Stimulated activated CD4-positive, alpha-beta T cell treated with anti-CD3 and anti-CD28 coated beads, Interleukin-15, amount 100 ng/mL, for 24 hours (primary cell): ENCODE measurements at regions not wholly inside any gene's neighbourhood (a gene's known extent, or its start where the extent isn't known, plus 50 kb on each side); places are given as distances from the start of the nearest gene placed in this dataset.

Experiments used
- DNase-seq: peaks from one replicate; pipeline ENCODE4 v3.0.0-alpha.2; 2020

DNA sequence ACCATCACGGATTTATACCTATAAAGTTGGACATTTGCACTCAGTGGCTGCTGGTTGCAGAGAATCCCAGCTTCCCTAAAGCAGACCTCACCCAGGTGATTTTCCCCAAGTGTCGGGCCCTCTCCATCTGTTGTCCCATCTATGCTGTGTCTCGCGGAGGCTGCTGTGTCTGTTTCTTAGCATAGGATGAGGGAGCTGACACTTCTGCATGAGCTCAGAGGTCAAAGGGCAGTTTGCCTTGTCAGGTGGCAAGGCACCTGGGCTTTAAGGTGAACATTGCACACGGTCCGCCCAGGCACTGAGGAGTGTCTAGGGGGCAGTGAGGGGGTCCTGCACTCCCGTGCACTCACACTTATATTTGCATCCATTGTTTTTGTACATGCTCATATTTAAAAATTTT, 151.6 kb downstream of the ZIC5 start:
- no peak for DNase-seq

DNA sequence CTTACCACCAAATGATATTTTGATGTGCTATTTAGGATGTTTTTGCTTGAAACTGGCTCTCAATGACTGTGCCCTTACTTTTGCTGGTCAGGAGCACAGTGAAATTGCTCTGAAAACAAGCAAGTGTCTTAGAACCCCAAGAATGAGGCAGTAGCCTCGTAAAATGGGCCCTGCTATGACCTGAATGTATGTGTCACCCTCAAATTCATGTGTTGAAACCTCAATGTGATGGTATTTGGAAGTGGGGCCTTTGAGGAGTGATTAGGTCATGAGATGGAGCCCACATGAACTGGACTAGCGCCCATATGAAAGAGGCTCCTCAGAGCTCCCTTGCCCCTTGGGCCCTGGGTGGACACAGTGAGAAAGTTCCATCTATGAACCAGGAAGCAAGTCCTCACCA, 155.2 kb downstream of the ZIC5 start:
- DNase-seq = no peak

DNA sequence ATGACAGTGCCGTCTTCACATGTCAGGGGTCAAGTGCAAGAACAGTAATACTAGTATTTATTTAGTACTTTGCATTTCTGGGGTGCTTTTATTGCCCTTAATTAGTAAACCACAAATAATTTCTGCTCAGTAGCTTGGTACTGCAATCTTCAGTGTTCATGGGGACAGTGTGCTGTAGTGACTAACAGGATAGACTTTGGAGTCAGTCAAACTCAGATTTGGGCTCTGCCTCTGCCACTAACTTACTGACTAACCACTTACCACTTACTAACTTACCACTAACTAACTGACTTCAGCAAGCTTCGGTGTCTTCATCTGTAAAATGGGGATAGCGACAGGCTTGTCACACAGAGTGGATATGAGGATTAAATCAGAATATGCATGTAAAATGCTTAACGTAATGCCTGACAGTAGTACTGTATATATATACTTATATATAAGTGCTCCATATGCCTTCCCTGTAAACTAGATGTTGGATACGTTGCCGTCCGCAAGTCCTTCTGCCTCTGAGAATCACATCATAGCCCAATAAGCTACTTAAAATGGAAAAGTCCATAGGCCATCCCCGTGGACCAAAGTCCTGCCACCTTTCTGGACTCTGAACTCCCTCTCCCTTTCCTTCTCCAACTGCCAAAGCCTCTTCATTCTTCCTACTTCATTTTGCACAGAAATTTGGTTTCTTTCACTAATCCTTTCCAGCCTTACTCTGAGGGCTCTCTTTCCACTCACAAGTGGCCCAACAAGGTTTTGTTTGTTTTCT, 158.1 kb downstream of the ZIC5 start:
- no peak for DNase-seq

- DNase-seq = no peak
Measured at GRCh38 chr13:99812625-99813024, 158.9 kb downstream of the ZIC5 start.

DNA sequence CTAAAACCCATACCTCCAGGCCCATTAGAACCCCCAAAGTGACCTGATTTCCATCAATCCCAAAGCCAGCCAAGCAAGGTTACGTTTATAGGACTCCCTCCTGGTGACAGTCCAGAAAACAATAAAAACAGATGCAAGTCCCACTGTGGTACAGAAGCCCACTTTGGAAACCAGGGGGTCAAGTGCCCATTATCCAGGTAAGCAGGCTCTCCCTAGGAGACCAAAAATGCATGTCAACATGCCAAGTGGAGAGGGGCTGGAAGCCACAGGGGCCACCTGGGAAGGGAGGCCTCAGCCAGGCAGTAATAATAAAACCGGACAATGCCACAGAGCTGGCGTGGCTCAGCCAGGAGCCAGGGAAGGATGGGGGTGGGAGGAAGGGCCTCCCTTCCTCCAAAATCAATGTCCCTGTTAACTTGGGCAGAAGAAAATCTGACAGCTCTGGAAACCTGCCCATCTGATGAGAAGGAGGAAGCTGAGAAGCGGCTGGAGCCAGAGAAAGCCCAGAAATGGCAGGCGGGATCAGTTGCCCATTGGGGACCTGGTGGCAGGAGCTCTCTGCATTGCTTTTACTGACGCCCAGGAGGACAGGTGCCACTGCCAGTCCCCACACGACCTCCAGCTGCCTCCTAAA, 160.4 kb downstream of the ZIC5 start:
- no peak for DNase-seq

DNA sequence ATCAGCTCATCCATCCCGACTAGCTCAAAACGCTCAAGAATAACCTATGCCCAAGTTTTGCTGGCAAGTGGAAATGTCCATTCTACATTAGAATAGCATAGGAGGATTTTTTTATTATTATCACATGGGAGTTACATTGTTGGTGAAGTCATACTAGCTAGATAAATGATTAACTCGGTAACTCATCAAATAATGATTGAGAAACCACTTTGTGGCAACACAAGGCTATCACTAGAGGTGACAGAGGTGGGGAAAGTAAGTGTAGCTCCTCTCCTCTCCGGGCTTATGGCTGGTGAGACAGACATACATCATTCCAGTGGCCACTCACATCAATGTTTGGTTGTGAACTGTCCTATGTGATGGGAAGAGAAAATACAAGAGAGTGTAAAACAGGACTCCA, 161.6 kb downstream of the ZIC5 start:
- DNase-seq = no peak

- no peak for DNase-seq
Measured at GRCh38 chr13:99809496-99809895, 162.1 kb downstream of the ZIC5 start.

GRCh38 chr13:99808786-99809185, 162.8 kb downstream of the ZIC5 start:
- no peak for DNase-seq

DNA sequence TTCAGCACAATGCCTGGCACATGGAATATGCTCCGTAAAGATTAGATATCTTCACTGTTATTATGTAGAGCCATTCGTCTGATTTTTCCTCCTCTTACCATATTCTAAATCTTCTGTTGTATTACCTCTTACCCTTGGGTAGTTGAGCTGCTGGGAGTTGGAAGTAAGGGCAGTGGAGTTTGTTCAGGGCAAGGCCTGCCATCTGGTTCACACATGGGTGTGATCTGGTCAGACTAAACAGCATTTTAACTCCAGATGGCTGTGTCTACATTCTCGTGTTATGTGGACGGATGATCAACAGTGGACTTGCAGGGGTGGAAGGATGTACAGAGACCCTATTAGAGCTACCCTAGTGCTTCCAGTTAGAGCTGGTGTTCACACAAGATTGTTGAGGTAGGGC, 164.9 kb downstream of the ZIC5 start:
- DNase-seq = no peak

GRCh38 chr13:99805361-99805760, 166.2 kb downstream of the ZIC5 start:
- DNase-seq = no peak

GRCh38 chr13:99803141-99803540, 168.4 kb downstream of the ZIC5 start:
- DNase-seq = no peak

DNA sequence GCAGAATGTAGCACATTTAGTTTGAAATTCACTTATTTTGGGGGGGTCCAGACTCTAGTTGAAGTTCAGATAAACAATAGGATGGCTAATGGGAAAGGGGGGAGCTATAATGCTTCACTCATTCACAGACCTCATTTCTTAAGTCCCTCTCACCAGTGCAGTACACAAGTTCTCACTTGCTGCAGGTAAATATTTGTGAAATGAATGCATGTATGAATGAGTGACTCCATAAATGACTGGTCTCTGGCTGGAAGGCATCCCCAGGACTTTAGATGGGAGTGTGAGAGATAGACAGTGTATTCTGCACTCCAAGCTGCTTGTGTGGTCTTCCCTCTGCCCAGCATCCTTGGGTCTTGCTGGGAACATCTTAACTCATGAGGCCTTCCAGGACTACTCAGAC, 169.2 kb downstream of the ZIC5 start:
- no peak for DNase-seq

- DNase-seq = no peak
Measured at GRCh38 chr13:99800951-99801350, 170.6 kb downstream of the ZIC5 start.

DNA sequence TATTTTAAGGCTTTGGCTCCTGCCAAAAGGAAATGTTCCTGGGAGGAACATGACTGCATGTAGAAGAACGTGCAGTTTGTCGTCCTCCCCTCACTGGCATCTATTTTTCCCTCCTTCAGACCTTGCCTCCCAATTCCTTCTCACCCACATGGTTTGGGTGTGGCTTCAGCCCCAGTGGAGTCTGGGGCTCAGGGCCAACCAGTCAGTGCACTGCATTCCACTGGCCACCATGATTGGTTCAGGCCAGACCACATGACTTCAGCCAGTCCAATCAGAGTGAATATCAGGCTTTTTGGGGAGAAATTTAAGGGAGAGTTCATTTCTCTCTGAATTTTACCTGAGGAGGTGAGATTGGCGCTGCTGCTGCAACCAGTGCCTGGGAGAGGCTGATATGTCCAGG, 171.6 kb downstream of the ZIC5 start:
- DNase-seq = no peak

- no peak for DNase-seq
Measured at GRCh38 chr13:99798756-99799155, 172.8 kb downstream of the ZIC5 start.

DNA sequence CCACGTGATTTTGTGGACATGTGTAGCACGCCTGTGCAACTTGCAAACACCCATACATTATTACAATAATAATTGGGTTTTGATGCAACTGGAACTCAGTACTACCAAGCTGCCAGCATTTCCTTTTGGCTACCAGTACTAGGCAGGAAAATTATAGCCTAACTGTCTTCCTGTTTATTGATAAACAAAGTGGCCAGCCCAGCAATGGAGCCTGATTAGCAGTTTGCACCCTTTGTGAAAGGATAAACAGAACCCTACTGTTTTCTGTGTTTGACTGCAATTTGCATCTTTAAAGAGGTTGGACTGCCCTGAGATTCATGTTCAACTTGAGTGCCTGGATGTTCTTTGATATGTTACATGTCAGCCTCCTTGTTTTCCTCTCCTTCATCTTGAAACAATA, 173.9 kb downstream of the ZIC5 start:
- DNase-seq = no peak

- peak; percentile 30 for DNase-seq
Measured at GRCh38 chr13:99796175-99796819, 175.3 kb downstream of the ZIC5 start.

DNA sequence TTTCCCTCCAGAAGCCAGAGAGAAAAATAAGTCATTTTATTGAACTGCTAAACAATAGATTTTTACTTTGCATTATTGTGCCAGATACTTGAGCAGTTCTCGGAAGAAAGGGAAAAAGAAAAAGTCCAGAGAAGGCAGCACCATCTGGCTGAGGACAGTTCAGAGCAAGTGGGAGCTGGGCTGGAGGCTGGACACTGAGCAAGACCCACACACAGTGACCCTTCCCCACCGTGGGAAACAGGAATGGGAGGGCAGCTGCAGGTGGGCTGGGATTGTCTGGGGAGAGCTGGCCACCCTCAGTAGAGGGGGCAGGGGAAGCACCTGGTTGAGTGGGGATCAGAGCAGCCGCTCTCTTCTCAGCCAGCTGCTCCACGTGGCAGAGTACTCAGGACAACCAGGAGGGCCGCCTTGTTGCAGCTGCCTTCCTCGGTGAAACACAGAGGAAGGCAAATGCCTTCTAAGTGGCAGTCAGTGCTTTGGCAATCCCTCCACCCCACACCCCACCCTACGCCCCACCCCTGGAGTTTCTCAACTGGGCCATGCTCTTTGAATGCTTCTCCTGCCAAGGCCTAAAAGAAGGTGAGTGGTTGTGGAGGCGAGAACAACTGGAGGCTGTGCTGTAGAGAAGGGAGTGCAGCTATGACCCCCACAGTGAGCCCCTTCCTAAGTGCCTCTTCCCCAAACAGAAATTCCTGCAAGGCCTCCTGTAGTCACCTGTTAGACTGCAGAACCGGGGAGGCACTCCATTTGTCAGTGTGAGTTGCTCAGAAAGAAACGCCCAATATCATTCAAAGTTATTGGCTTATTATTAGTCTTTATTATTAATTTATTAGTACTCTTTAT, 179.3 kb downstream of the ZIC5 start:
- no peak for DNase-seq

DNA sequence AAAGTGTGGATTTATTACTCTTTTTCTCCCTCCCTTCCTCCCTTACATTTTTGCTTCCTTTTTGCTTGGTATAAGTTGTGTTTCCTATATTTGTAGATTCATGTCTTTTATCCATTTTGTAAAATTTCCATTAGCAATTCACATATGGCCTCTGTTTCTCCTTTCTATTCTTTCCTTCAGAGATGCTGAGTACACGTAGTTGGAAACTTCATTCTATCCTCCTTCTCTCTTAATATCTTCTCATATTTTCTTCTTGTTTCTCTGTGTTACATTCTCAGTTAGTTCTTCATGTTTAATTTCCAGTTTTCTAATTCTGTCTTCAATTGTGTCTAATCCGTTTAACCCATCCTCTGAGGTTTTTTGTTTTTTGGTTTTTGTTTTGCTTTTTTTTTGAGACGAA, 188.9 kb downstream of the ZIC5 start:
- DNase-seq = no peak

DNA sequence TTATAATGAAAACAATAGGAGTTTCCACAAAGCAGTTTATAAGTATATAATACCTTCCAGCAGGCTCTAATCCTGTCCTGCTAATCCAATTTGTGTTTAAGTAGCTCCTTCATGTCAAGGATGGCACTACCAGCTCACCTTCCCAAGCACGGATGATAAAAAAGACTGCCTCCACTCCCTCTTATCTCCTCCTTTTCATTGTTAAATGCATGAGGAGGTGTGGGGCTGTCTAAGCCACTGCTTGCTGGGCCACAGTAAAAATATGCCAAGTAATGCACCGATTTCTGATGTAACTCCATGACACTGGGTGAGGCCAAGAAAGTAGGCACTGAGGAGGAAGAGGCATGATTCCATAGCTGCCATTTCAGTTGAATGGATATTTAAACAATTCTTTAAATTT, 193.1 kb downstream of the ZIC5 start:
- DNase-seq = no peak

DNA sequence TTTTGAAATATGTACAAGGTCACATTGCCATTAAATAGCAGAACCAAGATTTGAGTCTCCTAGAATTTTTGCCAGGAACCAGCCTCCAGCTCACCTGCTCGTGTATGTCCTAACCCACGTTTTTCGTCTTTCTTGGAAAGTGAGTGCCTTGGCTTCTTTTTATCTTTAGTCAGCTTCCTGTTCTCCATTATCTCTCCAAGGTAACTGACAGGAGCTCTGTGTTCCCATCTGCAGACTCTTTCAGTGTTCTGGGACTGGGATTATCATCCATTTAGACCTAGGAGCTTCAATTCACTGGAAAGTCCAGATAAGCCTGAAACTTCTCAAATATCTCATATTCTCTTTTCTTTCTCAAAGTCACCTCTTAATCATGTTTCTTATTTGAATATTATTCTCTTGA, 193.7 kb downstream of the ZIC5 start:
- no peak for DNase-seq

DNA sequence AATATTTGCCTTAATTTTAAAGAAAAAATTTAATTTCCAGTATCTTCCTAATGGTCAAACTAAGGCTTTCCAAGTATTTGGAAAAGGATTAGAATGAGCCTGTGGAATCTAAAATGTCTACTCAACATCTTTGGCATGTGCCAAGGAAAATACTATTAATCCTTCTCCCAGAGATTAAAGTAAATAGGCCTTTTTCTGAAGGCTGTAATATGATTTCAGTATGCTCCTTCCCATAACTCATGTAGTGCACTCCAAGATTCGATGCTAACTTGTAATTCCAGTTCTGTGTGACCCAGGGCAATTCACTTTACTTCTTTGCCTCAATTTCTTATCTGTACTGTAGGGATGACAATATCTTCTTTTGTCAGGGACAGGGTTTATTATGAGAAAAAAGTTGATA, 196.9 kb downstream of the ZIC5 start:
- no peak for DNase-seq

GRCh38 chr13:99768986-99769385, 202.6 kb downstream of the ZIC5 start:
- no peak for DNase-seq

GRCh38 chr13:99766641-99767045, 204.9 kb downstream of the ZIC5 start:
- DNase-seq = no peak
